HUES6 (cell line): ENCODE measurements at regions not wholly inside any gene's neighbourhood (a gene's known extent, or its start where the extent isn't known, plus 50 kb on each side); places are given as distances from the start of the nearest gene placed in this dataset.

Experiments
- H3K27ac ChIP-seq: 2 replicates; pipeline ENCODE4 v1.7.0; 2013; ENCODE audit warnings: low read depth, mild to moderate bottlenecking, low read length, inconsistent platforms
- H3K27me3 ChIP-seq: 2 replicates; pipeline ENCODE4 v1.6.1; 2013; ENCODE audit warnings: low read length; ENCODE audit not compliant: control insufficient read depth, insufficient read depth
- H3K36me3 ChIP-seq: 2 replicates; pipeline ENCODE4 v1.6.1; 2013; ENCODE audit warnings: low read length; ENCODE audit not compliant: control insufficient read depth, insufficient read depth
- H3K4me1 ChIP-seq: 2 replicates; pipeline ENCODE4 v1.6.1; 2013; ENCODE audit warnings: low read length; ENCODE audit not compliant: control insufficient read depth, insufficient read depth
- H3K4me3 ChIP-seq: 2 replicates; pipeline ENCODE4 v1.5.1; 2013; ENCODE audit warnings: low read depth, low read length
- H3K9ac ChIP-seq: one replicate; pipeline ENCODE4 v1.6.1; 2013; ENCODE audit warnings: mild to moderate bottlenecking, low read length
- H3K9me3 ChIP-seq: 2 replicates; pipeline ENCODE4 v1.6.1; 2013; ENCODE audit warnings: low read depth, low read length; ENCODE audit not compliant: control insufficient read depth, insufficient read depth

DNA sequence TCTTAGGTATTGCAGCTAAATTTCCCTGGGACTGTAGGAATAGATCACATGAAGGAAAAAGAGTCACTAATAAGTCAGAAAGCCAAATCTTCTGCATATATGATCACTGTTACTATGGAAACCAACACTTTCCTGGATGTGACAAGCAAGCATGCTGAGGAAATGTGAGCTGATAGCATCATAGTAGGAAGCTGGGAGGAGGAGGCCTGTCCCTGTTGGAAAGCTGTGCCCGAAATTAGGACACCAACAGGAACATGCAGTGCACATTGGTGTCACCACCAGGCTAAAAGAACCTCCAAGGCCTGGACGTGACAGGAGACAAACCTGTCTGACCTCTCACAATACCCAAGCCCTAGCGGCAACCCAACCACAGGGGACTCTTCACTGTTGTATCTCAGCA is 181.9 kb upstream of the PCSK2 start:
- Histone ChIP-seq H3K4me3 (no peak overlapping the region), H3K9me3 (no peaks in the 10 kb centered on the region), H3K36me3 (no peaks in the 10 kb centered on the region), H3K9ac (no peak overlapping the region), H3K27ac (no peak overlapping the region), H3K27me3 (no peaks in the 10 kb centered on the region), H3K4me1 (no peaks in the 10 kb centered on the region)

DNA sequence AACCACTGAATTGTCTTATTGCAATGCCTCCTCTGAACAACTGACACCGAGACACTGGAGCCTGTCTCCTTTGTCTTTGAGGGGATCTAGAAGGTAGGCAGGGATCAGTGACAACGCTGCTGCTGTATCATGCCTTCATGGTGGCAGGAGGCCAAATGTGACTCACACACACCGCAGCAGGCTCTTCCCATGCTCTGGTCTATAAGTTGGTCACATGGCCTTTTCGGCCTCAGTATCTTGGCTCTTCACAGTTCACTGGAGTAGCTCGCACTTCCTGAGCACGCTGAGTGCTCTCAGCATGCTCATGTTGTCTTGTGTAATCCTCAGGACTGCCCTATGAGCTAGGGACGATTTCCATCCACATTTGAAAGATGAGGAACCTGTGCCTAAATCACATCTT is 167.4 kb upstream of the PCSK2 start:
- Histone ChIP-seq H3K27ac (no peak overlapping the region), H3K9ac (no peak overlapping the region), H3K27me3 (no peaks in the 10 kb centered on the region)

DNA sequence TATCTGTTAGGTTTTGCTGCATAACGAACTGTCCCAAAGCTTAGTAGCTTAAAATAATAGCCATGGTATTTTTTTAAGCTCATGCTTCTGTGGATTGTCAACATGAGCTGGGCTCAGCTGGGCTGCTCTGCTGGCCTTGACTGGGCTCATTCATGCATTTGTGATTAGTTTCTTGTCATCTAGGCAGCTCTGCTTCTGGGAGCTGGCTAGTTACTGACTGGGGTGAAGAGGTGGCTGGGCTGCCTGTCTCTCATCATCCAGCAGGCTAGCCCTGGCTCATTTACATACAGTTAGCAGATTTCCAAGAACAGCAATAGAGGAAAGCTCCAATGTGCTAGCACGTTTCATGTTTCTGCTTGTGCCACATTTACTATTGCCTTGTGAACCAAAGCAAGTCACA is 165.1 kb upstream of the PCSK2 start:
- Histone ChIP-seq H3K36me3 (no peaks in the 10 kb centered on the region), H3K4me1 (peaks cover 3% of the 10 kb centered on the region; the same call in 1 of the 2 replicates), H3K9ac (no peak overlapping the region), H3K27me3 (no peaks in the 10 kb centered on the region), H3K4me3 (no peak overlapping the region), H3K9me3 (peaks cover 9% of the 10 kb centered on the region), H3K27ac (no peak overlapping the region)

More for the DNA sequence above, 167.4 kb upstream of the PCSK2 start:
- H3K4me1 ChIP-seq = no peaks in the 10 kb centered on the region
- H3K9me3 ChIP-seq = peaks cover 18% of the 10 kb centered on the region
- no peak overlapping the region for H3K4me3 ChIP-seq
- no peaks in the 10 kb centered on the region for H3K36me3 ChIP-seq

DNA sequence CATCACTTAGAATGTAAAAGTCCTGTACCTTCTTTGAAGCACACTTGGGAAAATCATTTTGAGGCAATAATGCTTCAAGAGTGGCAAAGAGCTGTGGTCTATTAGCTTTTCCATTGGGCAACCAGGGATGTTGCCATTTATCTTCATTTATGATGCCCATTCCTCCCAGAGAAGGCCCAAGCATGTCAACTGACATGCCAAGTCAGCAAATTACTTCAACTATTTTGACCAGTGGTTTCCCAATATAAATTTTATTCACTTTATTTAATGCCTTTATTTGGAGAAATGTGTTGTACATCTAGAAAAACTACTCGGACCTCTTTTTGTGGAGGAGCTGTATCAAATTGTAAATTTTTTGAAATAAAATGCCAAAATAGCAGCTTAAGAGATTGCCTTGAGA is 164.1 kb upstream of the PCSK2 start:
- no peaks in the 10 kb centered on the region for H3K36me3 ChIP-seq
- H3K9me3 ChIP-seq = peaks cover 1% of the 10 kb centered on the region
- no peak overlapping the region for H3K9ac ChIP-seq
- no peak overlapping the region for H3K4me3 ChIP-seq
- H3K4me1 ChIP-seq = peaks cover 11% of the 10 kb centered on the region; the same call in 1 of the 2 replicates
- H3K27ac ChIP-seq = no peak overlapping the region
- H3K27me3 ChIP-seq = no peaks in the 10 kb centered on the region

DNA sequence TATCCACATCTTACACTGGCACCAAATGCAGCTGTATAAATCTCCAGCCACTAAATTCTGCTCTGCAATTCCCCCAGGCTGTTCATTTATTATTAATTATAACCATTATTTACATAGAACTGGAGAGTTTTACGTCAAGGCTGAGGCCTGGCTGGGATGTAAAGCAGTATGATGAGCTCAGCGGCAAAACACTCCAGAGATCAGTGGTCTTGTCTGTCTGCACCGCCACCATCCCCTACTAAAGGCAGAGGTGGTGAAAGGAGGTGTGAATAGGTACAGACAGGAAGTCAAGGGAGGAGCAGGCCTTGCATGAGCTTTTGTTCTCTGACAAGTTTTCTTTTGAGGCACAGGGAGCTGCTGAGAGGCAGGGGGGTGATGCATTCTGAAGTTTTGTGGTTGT is 159.9 kb upstream of the PCSK2 start:
- Histone ChIP-seq H3K27me3 (no peaks in the 10 kb centered on the region), H3K9me3 (no peaks in the 10 kb centered on the region), H3K36me3 (no peaks in the 10 kb centered on the region), H3K9ac (no peak overlapping the region), H3K27ac (no peak overlapping the region), H3K4me1 (peaks cover 11% of the 10 kb centered on the region; the same call in 1 of the 2 replicates), H3K4me3 (no peak overlapping the region)

DNA sequence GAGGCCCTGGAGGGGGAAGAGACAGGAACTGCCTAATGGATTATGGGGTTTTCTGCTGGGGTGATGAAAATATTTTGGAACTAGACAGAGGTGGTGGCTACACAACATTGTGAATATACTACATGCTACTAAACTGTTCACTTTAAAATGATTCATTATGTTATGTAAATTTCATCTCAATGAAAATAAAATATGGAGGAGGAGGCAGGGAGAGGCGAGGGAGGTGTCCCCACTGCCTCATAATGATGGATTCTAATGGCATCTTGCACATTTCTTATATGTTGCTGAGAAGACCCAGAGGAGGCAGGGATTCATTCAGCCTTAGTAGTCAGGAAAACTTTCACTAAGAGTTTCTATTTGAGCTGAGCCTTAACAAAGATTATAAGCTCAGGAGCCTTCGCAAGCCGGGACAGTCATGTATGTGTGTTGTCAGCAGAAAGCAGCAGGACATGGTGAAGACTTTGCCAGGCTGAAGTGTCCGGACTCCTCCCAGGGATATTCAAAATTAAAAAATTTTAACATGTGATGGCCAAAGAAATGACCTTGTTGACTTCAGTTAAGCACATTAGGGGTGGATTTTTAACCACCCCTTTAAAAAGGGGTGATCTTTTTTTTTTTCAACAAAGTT is 158.6 kb upstream of the PCSK2 start:
- Histone ChIP-seq H3K4me1 (peaks cover 11% of the 10 kb centered on the region; the same call in 1 of the 2 replicates), H3K4me3 (no peak overlapping the region), H3K36me3 (no peaks in the 10 kb centered on the region), H3K27ac (no peak overlapping the region), H3K9me3 (no peaks in the 10 kb centered on the region), H3K9ac (no peak overlapping the region), H3K27me3 (no peaks in the 10 kb centered on the region)

DNA sequence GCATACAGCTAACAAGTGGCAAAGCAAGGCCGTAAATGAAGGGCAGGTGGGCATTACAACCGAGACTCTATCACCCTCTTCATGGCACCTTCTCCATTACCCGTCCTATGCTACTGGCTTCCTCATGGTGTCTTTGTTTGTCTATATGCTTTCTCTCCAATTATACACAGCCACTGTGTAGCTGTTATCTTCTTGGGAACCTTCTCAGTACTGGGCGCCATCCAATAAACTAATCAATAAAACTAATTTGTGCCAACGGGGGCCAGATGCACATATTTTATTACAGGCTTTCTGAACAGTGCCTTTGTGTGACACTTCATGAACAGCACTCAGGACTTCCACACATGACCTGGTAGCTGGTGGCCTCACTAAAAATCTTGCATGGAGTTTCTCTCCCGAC is 149.8 kb upstream of the PCSK2 start:
- no peaks in the 10 kb centered on the region for H3K4me1 ChIP-seq
- H3K27ac ChIP-seq = no peak overlapping the region
- no peak overlapping the region for H3K4me3 ChIP-seq
- peaks cover 2% of the 10 kb centered on the region; the same call in 1 of the 2 replicates for H3K9me3 ChIP-seq
- no peaks in the 10 kb centered on the region for H3K27me3 ChIP-seq
- no peak overlapping the region for H3K9ac ChIP-seq
- no peaks in the 10 kb centered on the region for H3K36me3 ChIP-seq

DNA sequence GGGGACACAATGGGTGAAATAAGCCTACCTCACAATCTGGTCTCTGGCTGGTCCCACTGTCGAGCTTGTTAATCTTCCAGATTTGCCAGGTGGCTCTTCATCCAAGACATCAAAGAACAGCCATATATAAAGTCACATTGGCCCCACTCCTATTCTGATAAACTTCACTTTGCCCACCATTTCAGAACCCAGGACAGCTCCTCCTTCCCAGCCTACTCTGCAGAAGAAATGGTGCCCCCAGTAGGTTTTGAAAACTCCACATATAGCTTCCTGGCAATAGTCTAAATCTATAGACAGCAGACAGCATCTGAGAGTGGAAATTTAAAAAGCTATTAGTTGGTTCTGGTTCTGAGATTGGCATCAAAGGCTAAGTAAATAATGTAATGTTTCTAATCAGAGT is 143.1 kb upstream of the PCSK2 start:
- H3K9me3 ChIP-seq = no peaks in the 10 kb centered on the region
- no peaks in the 10 kb centered on the region for H3K4me1 ChIP-seq
- no peak overlapping the region for H3K27ac ChIP-seq
- H3K9ac ChIP-seq = no peak overlapping the region
- no peaks in the 10 kb centered on the region for H3K36me3 ChIP-seq
- no peaks in the 10 kb centered on the region for H3K27me3 ChIP-seq
- H3K4me3 ChIP-seq = no peak overlapping the region

DNA sequence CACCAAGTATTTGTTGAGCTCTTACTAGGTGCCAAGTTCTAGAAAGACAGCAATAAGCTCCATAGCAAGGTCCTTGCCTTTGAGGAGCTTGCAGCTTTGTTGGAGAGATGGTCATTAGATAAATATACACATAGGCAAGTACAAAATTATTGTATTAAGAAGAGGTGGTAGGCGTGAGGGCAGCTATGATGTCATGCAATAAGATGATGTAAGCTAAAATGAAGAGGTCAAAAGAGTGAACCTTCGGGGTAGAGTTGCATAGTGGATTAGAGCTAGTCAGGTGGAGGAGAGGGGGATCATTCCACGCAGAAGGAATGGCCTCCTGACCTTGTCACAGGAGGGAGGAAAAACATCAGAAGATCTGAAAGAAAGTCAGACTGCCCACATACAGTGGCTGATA is 141.9 kb upstream of the PCSK2 start:
- H3K4me1 ChIP-seq = no peaks in the 10 kb centered on the region
- no peaks in the 10 kb centered on the region for H3K9me3 ChIP-seq
- H3K9ac ChIP-seq = no peak overlapping the region
- H3K27ac ChIP-seq = no peak overlapping the region
- H3K4me3 ChIP-seq = no peak overlapping the region
- no peaks in the 10 kb centered on the region for H3K27me3 ChIP-seq
- no peaks in the 10 kb centered on the region for H3K36me3 ChIP-seq

DNA sequence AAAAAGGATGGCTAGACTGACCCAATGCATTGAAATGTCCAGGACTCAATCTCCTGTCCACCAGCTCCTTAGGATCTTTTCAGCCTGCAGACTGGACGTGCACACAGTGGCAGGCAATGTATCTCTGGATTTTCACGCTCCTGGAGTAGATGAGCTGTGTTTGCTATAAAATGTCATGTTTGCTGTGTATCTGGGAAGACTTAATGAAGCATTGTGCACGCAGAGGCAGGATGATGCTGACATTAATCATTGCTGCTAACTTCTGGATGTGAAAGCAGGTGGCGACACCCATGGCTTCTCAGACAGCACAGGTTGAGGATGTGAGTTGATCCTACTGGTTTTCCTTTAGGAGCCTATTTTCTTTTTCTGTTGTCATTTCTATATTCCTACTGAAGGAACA is 133.1 kb upstream of the PCSK2 start:
- Histone ChIP-seq H3K4me1 (no peaks in the 10 kb centered on the region), H3K36me3 (no peaks in the 10 kb centered on the region), H3K27me3 (no peaks in the 10 kb centered on the region), H3K9me3 (no peaks in the 10 kb centered on the region), H3K4me3 (no peak overlapping the region), H3K9ac (no peak overlapping the region), H3K27ac (no peak overlapping the region)

DNA sequence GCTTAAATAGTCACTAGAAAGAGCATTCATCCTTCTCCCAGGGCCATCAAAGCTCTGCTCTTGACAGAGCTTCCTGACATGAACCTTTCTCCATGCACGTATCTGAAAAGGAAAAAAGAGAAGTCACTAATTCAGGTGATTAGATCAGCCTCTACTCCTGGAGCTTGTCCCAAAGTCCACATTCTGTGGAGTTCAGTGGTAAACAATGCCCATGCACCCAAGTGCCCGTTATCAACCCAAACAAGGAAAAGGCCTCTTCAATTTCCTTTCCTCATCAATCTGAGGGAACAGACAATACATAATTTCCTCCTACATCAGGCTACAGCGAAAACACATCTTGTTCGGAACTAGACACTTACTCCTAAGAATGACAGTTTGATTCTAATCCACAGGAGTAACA is 129.2 kb upstream of the PCSK2 start:
- Histone ChIP-seq H3K27me3 (no peaks in the 10 kb centered on the region), H3K4me1 (no peaks in the 10 kb centered on the region), H3K9ac (no peak overlapping the region), H3K36me3 (no peaks in the 10 kb centered on the region), H3K9me3 (no peaks in the 10 kb centered on the region), H3K4me3 (no peak overlapping the region), H3K27ac (no peak overlapping the region)

DNA sequence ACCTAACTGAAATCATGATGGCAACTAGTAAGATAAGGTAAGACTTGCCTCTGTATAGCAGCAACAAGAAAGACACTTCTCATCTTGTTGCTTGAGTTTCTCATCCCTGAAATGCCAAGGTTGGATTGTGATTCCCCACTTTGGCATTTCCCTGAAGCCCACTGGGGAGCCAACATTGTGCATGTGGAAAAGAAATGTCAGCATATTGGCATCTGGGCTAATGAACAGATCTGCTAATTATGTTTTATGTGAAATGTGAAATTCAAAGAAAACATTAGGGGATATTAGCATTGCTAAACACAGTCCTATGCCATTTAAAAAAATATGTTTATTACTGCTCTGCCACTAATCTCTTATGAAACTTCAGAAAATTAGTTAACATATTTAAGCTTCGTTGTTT is 126.3 kb upstream of the PCSK2 start:
- H3K27me3 ChIP-seq = no peaks in the 10 kb centered on the region
- H3K9ac ChIP-seq = no peak overlapping the region
- no peak overlapping the region for H3K27ac ChIP-seq
- H3K4me3 ChIP-seq = no peak overlapping the region
- no peaks in the 10 kb centered on the region for H3K4me1 ChIP-seq
- no peaks in the 10 kb centered on the region for H3K9me3 ChIP-seq
- no peaks in the 10 kb centered on the region for H3K36me3 ChIP-seq
